Epithelial cell of esophagus (primary cell): ENCODE measurements at regions not wholly inside any gene's neighbourhood (a gene's known extent, or its start where the extent isn't known, plus 50 kb on each side); places are given as distances from the start of the nearest gene placed in this dataset.

Experiments
- DNase-seq: peaks from one replicate; pipeline ENCODE4 v3.0.0; 2010; ENCODE audit warnings: low read depth
- H3K4me3 ChIP-seq: 2 replicates; pipeline ENCODE4 v1.5.1; 2011; ENCODE audit warnings: mild to moderate bottlenecking, low read length, control low read depth
- CTCF ChIP-seq: IDR thresholded peaks from 2 replicates; pipeline ENCODE4 v1.5.1; 2011; ENCODE audit warnings: low read depth, mild to moderate bottlenecking, low read length, control low read depth, inconsistent platforms; ENCODE audit not compliant: insufficient read depth; ENCODE audit errors: missing control alignments

GRCh38 chr13:50561739-50562138 is 281.8 kb downstream of the DLEU7 start:
- no peak for DNase-seq
- no peak for TF ChIP-seq CTCF
- no peak overlapping the region for H3K4me3 ChIP-seq

- no peak for TF ChIP-seq CTCF
- no peak for DNase-seq
- no peak overlapping the region for H3K4me3 ChIP-seq
Measured at GRCh38 chr13:50566646-50567045, 276.8 kb downstream of the DLEU7 start.

DNA sequence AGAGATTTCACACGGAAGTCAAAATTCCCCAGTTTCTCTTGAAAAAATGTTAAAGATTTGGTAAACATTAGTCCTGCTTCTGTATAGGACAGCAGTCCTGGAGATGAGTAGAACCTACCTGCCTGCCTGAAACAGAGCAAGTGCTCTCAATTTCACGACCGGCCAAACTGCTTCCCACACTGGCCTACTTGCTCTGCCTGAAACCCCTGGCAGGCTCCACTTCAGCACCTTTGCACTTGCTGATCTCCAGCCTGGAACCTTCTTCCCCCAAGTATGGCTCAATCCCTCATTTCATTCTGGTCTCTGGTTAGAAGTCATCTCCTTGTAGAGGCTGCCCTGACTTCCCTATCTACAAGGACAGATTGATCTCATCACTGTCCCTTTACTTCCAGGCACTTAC is 271.4 kb downstream of the DLEU7 start:
- no peak for DNase-seq
- H3K4me3 ChIP-seq = no peak overlapping the region
- TF ChIP-seq CTCF = no peak

- no peak overlapping the region for H3K4me3 ChIP-seq
- TF ChIP-seq CTCF = no peak
- no peak for DNase-seq
Measured at GRCh38 chr13:50573066-50573465, 270.4 kb downstream of the DLEU7 start.

GRCh38 chr13:50574731-50575130 is 268.8 kb downstream of the DLEU7 start:
- DNase-seq = no peak
- no peak overlapping the region for H3K4me3 ChIP-seq
- no peak for TF ChIP-seq CTCF

DNA sequence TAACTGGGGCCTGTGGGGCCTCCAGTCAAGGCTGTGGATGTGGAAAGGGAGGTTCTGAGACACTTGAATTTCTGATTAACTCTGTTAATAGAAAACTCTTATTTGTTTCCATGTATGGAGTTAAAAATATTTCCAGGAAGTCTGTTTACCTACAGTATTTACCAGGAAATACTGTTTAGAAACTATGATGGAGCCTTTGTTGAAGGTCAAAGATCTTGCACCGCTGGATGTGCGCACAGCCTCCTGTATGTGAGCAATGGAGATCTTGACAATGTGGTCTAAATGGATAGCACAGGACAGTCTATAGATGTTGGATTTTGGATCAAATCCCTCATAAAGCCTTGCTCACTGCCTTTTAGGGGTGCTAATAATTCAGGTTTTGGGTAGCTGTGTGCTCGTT is 268.4 kb downstream of the DLEU7 start:
- no peak for TF ChIP-seq CTCF
- no peak for DNase-seq
- no peak overlapping the region for H3K4me3 ChIP-seq

DNA sequence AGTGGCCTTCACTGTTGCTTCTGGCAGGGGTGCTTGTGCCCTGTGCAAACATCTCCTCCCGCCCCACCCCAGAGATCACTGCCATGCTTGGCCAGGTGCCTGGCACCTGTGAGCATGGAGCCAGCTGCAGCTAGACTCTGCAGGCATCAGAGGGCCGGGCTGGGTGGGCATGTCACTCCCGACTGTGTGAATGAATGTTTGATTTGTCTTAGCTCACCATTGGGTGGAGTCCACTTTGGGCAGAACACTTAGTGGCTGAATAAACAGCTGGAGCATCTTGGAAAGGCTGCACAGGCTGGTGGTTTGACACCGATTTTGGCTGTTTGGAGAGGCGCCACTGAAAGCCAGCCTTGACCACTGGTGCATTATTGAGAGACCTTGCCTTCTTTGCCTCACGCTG is 267.3 kb downstream of the DLEU7 start:
- no peak for TF ChIP-seq CTCF
- no peak overlapping the region for H3K4me3 ChIP-seq
- no peak for DNase-seq
